Chondrocyte (in vitro differentiated cells): ENCODE measurements at regions not wholly inside any gene's neighbourhood (a gene's known extent, or its start where the extent isn't known, plus 50 kb on each side); places are given as distances from the start of the nearest gene placed in this dataset.

Experiments used
- DNase-seq: peaks from one replicate; pipeline ENCODE4 v3.0.0; 2021; ENCODE audit warnings: mixed read lengths, low spot score
- H3K27ac Mint-ChIP-seq: one replicate; pipeline ENCODE4 v1.8.0; 2021; ENCODE audit warnings: mild to moderate bottlenecking, moderate library complexity, mixed read lengths; ENCODE audit not compliant: unreplicated experiment
- H3K27me3 Mint-ChIP-seq: 2 replicates; pipeline ENCODE4 v1.8.0; 2021; ENCODE audit warnings: low read depth, mixed read lengths
- H3K36me3 Mint-ChIP-seq: 2 replicates; pipeline ENCODE4 v1.8.0; 2021; ENCODE audit warnings: low read depth, mixed read lengths
- H3K4me1 Mint-ChIP-seq: 2 replicates; pipeline ENCODE4 v1.8.0; 2021; ENCODE audit warnings: low read depth, mild to moderate bottlenecking, mixed read lengths
- H3K4me3 Mint-ChIP-seq: one replicate; pipeline ENCODE4 v1.8.0; 2021; ENCODE audit warnings: mild to moderate bottlenecking, moderate library complexity, mixed read lengths; ENCODE audit not compliant: unreplicated experiment
- H3K9me3 Mint-ChIP-seq: 2 replicates; pipeline ENCODE4 v1.8.0; 2021; ENCODE audit warnings: low read depth, mixed read lengths
- TF ChIP-seq, protein P1 (sequence below): fragments of 200-600 bp; sonication (generic); IDR thresholded peaks from 2 replicates; pipeline ENCODE4 v1.5.0; 2021; ENCODE audit warnings: antibody characterized with exemption, mild to moderate bottlenecking, moderate library complexity

DNA sequence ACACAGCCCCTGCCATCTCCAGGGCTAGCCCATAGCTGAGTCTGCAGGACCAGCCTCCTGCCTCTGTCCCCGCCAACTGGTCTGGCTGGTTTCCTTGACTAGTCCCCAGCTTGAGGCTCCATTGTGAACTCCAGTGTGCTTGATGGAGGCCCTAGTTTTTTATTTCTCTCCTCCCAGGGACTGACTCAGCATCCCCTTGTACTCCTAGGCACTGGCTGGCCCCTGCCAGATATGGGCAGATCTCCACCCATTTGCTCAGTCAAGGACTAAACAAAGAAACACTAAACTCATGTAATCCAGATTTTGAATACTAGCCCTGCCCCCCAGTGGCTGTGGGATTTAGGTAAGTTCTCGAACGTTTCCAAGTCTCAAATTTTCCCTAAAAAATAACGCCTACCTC lies 415.4 kb upstream of the RORA start:
- H3K4me1 Mint-ChIP-seq = no peaks in the 10 kb centered on the region
- TF ChIP-seq, protein P1, sequence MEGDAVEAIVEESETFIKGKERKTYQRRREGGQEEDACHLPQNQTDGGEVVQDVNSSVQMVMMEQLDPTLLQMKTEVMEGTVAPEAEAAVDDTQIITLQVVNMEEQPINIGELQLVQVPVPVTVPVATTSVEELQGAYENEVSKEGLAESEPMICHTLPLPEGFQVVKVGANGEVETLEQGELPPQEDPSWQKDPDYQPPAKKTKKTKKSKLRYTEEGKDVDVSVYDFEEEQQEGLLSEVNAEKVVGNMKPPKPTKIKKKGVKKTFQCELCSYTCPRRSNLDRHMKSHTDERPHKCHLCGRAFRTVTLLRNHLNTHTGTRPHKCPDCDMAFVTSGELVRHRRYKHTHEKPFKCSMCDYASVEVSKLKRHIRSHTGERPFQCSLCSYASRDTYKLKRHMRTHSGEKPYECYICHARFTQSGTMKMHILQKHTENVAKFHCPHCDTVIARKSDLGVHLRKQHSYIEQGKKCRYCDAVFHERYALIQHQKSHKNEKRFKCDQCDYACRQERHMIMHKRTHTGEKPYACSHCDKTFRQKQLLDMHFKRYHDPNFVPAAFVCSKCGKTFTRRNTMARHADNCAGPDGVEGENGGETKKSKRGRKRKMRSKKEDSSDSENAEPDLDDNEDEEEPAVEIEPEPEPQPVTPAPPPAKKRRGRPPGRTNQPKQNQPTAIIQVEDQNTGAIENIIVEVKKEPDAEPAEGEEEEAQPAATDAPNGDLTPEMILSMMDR = peak; percentile 26
- no peak for DNase-seq
- no peaks in the 10 kb centered on the region for H3K9me3 Mint-ChIP-seq
- H3K27ac Mint-ChIP-seq = no peak overlapping the region
- no peak overlapping the region for H3K4me3 Mint-ChIP-seq
- peaks cover 23% of the 10 kb centered on the region for H3K27me3 Mint-ChIP-seq
- no peaks in the 10 kb centered on the region for H3K36me3 Mint-ChIP-seq

DNA sequence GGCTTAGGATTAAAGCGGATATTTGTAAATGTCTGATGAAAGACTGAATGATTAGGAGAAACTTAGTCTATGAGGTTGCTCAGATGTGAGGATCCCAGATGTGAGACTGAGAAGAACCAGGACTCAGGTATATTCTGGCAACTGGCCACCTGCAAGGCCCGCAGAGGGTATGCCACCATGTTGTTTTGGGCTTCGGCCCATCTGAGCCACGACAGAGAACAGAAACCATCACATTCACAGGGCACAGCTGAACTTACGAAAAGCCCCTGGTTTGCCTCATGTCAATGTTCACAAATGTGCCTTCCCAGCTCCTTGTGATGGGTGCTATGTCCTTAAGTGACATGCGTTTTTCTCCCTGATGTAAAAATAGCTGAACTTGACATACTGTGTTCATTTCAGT lies 412.5 kb upstream of the RORA start:
- no peaks in the 10 kb centered on the region for H3K36me3 Mint-ChIP-seq
- H3K27ac Mint-ChIP-seq = no peak overlapping the region
- DNase-seq = no peak
- peaks cover 13% of the 10 kb centered on the region for H3K27me3 Mint-ChIP-seq
- H3K4me1 Mint-ChIP-seq = no peaks in the 10 kb centered on the region
- H3K4me3 Mint-ChIP-seq = no peak overlapping the region
- TF ChIP-seq, protein P1 = no peak
- H3K9me3 Mint-ChIP-seq = no peaks in the 10 kb centered on the region

DNA sequence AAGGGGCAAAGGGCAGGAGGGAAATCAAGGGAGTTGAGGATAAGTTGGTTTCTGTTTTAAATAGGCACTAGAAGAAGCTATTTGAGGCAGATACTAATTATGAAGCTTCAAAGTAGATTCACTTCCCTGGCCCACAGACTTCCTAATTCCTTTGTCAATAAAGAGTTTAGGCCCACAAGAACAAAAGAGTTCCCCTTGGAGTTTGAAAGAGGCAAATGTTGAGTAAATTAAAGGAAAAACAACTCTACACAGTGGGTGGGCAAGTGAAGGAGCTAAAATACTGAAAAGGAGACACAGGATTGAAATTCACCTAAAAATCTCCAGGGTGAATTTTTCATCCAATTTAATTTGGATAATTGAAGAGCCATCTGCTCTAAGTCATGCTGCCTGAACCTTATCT lies 411.7 kb upstream of the RORA start:
- Mint-ChIP-seq H3K4me1 (no peaks in the 10 kb centered on the region), H3K27me3 (peaks cover 20% of the 10 kb centered on the region), H3K36me3 (no peaks in the 10 kb centered on the region), H3K4me3 (no peak overlapping the region), H3K9me3 (no peaks in the 10 kb centered on the region), H3K27ac (no peak overlapping the region)
- TF ChIP-seq, protein P1 = no peak
- DNase-seq = no peak

DNA sequence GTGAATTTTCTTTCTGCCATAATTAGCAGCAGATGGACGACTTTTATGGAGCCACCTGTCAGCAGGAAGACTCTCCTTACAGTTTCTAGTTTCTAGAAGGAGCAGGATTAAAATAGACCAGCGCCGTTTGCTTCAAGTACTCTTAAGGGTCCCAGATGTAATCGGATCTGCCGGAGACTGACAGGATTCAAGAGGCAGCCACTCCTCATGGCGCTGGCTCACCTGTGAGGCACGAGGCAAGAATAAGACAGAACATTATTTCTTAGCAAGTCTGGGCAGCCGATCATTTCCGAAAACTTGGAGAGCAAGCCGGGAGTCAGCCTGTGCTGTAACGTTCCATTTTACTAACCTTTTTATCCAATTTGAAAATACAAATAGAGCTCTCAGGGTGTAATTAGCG lies 410.4 kb upstream of the RORA start:
- H3K9me3 Mint-ChIP-seq = no peaks in the 10 kb centered on the region
- no peak overlapping the region for H3K27ac Mint-ChIP-seq
- no peak overlapping the region for H3K4me3 Mint-ChIP-seq
- no peaks in the 10 kb centered on the region for H3K4me1 Mint-ChIP-seq
- H3K36me3 Mint-ChIP-seq = no peaks in the 10 kb centered on the region
- H3K27me3 Mint-ChIP-seq = peaks cover 16% of the 10 kb centered on the region
- TF ChIP-seq, protein P1 = no peak
- no peak for DNase-seq

DNA sequence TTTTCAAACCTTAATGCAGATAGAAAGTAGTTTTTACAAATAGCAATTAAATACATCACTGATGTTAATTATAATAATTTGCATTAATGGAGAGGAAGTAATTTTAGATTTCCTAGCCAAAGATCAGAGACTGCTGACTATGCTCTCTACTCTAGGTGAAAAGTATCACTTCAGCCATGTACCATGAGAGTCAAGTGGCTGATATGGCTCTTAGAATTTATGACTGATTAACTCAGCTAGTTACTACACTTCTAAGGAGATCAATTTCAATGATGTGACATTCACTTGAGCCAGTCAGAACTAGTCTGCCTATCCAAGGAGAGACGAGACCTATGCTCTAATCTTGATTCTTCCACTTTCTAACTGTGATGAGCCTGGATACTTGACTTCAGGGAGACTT lies 405.7 kb upstream of the RORA start:
- no peaks in the 10 kb centered on the region for H3K36me3 Mint-ChIP-seq
- TF ChIP-seq, protein P1 = no peak
- H3K4me1 Mint-ChIP-seq = no peaks in the 10 kb centered on the region
- H3K9me3 Mint-ChIP-seq = no peaks in the 10 kb centered on the region
- no peak overlapping the region for H3K27ac Mint-ChIP-seq
- H3K27me3 Mint-ChIP-seq = peaks cover 23% of the 10 kb centered on the region
- H3K4me3 Mint-ChIP-seq = no peak overlapping the region
- no peak for DNase-seq
